Spleen (tissue), 11 donors: ENCODE measurements at regions not wholly inside any gene's neighbourhood (a gene's known extent, or its start where the extent isn't known, plus 50 kb on each side); places are given as distances from the start of the nearest gene placed in this dataset.

Experiments used
- DNase-seq: peaks from one replicate; pipeline ENCODE4 v3.0.0-alpha.2; 2020
- H3K27ac ChIP-seq, 8 donors: fragments of 200-600 bp; sonication (generic) in 7 of 8; 1 replicate in 4 of 8; 2 replicates in 4 of 8; pipeline versions ENCODE4 v1.5.0 to v1.8.0; 2016 to 2021; ENCODE audit warnings: inconsistent platforms in 4 of 8, mild to moderate bottlenecking in 4 of 8, moderate library complexity in 1 of 8
- H3K27me3 ChIP-seq, 7 donors: fragments of 200-600 bp; sonication (generic) in 6 of 7; replicated peaks in 1 of 7; 1 replicate in 4 of 7; 2 replicates in 3 of 7; pipeline versions ENCODE4 v1.5.0 to v1.8.0; 2016 to 2021; ENCODE audit warnings: inconsistent platforms in 3 of 7, mild to moderate bottlenecking in 1 of 7
- H3K36me3 ChIP-seq, 6 donors: fragments of 200-600 bp; sonication (generic) in 5 of 6; 1 replicate in 4 of 6; 2 replicates in 2 of 6; pipeline versions ENCODE4 v1.5.0 to v1.8.0; 2016 to 2021; ENCODE audit warnings: inconsistent platforms in 2 of 6
- H3K4me1 ChIP-seq, 6 donors: fragments of 200-600 bp; sonication (generic) in 5 of 6; 1 replicate in 3 of 6; 2 replicates in 3 of 6; pipeline versions ENCODE4 v1.5.0 to v1.8.0; 2016 to 2021; ENCODE audit warnings: inconsistent platforms in 3 of 6
- H3K4me3 ChIP-seq, 8 donors: fragments of 200-600 bp; sonication (generic) in 7 of 8; 1 replicate in 4 of 8; 2 replicates in 4 of 8; pipeline versions ENCODE4 v1.5.0 to v1.8.0; 2016 to 2021; ENCODE audit warnings: inconsistent platforms in 4 of 8, mild to moderate bottlenecking in 4 of 8, moderate library complexity in 2 of 8
- H3K9me3 ChIP-seq, 8 donors: fragments of 200-600 bp; sonication (generic) in 7 of 8; 1 replicate in 4 of 8; 2 replicates in 4 of 8; pipeline versions ENCODE4 v1.5.0 to v1.8.0; 2016 to 2021; ENCODE audit warnings: inconsistent platforms in 4 of 8
- CTCF ChIP-seq, 11 experiments: fragments of 200-600 bp in 7 of 11; fragments of 450-650 bp in 4 of 11; sonication (generic) in 4 of 11; IDR thresholded peaks in 8 of 11; conservative IDR thresholded peaks in 3 of 11; 1 replicate in 7 of 11; 2 replicates in 4 of 11; pipeline versions ENCODE4 v1.4.0 to v1.8.0; 2016 to 2021; ENCODE audit warnings: antibody characterized with exemption in 11 of 11, inconsistent platforms in 4 of 11, mild to moderate bottlenecking in 1 of 11
- POLR2A ChIP-seq, 3 donors: fragments of 450-650 bp; IDR thresholded peaks; one replicate each; pipeline ENCODE4 v1.5.1; 2017; ENCODE audit warnings: antibody characterized with exemption in 3 of 3, mild to moderate bottlenecking in 1 of 3
- POLR2AphosphoS5 ChIP-seq, 3 donors: sonication (generic); formaldehyde crosslinking; IDR thresholded peaks; one replicate each; pipeline ENCODE4 v1.5.1; 2017; ENCODE audit warnings: antibody characterized with exemption in 3 of 3
- WGBS, 5 donors: extraction: QIAGEN DNeasy Blood & Tissue Kit in 3 of 5; methylation state at CpG; one replicate each; pipeline versions ENCODE4 v1.1.5 to v1.1.7; 2013 to 2018; 5-methylcytosine and 5-hydroxymethylcytosine counted together
- intact Hi-C: fragments of 100-400 bp; cut with DNase I; formaldehyde crosslinking; loops from one replicate; pipeline ENCODE4 v1.15.0; 2023; ENCODE audit warnings: low total_unique reads
- donor health status: healthy with polysubstance abuse.
- donor health status: DM: no; HTN: no; CAD: no; lungs with moderate emphysema.
- donor health status: DM: no; HTN: no; CAD: no.
- donor health status: Bipolar disorder and iron deficiency.
- donor health status: healthy.
- donor health status: DM: no; HTN: no; CAD: no.
- donor health status: DM: yes; HTN: yes; CAD: no.

GRCh38 chr2:34416856-34417255 is 817.8 kb upstream of the FAM98A start:
- 77 to 88% (median 81%) methylated on average over 2 of the region's 2 CpGs for WGBS, 5 donors
- Histone ChIP-seq H3K4me3 (no peak overlapping the region), H3K4me1 (no peaks in the 10 kb centered on the region), H3K27me3 (no peaks in the 10 kb centered on the region), H3K36me3 (no peaks in the 10 kb centered on the region), H3K27ac (no peak overlapping the region), H3K9me3 (peaks cover 0 to 7% (median 0%) of the 10 kb centered on the region in 8 donors)
- DNase-seq: no peak
- intact Hi-C loops: no loop called here
- TF ChIP-seq CTCF (IDR thresholded peaks at IDR 0.05 in 8 of 11, conservative IDR thresholded peaks at IDR 0.05 in 3 of 11) (no peak), POLR2AphosphoS5 (IDR thresholded peaks at IDR 0.05) (no peak)

- TF ChIP-seq POLR2AphosphoS5 (IDR thresholded peaks at IDR 0.05) (no peak), CTCF (IDR thresholded peaks at IDR 0.05 in 8 of 11, conservative IDR thresholded peaks at IDR 0.05 in 3 of 11) (no peak), POLR2A (IDR thresholded peaks at IDR 0.05) (no peak)
- H3K4me1 ChIP-seq: no peaks in the 10 kb centered on the region
- H3K4me3 ChIP-seq: no peak overlapping the region
- 77 to 86% (median 85%) methylated on average over 4 of the region's 4 CpGs for WGBS, 5 donors
- DNase-seq: no peak
- H3K9me3 ChIP-seq: peaks cover 0 to 5% (median 0%) of the 10 kb centered on the region in 8 donors
- H3K27me3 ChIP-seq: no peaks in the 10 kb centered on the region
- no peak overlapping the region for H3K27ac ChIP-seq
- intact Hi-C loops: no loop called here
- H3K36me3 ChIP-seq: no peaks in the 10 kb centered on the region
Observed at GRCh38 chr2:34414856-34415255, 815.8 kb upstream of the FAM98A start.

DNA sequence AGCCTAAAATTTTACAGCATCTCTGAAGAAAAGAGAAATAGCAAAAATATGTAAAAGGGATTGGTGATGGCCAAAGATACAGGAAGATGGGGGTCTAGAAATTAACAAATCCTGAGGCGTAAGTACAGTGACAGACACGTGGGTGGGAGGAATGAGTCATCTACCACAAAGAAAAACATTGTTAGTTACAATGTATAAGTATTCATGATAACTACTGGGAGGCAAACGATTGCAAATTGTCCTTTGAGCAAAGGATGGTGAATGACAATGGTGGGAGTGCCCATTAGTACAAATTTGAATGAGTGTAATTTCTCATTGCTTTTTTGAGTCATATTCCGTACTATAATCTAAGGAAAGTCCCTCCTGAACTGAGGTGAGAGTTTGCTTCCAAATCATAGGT is 809.0 kb upstream of the FAM98A start:
- Histone ChIP-seq H3K4me3 (no peak overlapping the region), H3K9me3 (no peaks in the 10 kb centered on the region), H3K36me3 (no peaks in the 10 kb centered on the region), H3K4me1 (no peaks in the 10 kb centered on the region), H3K27me3 (no peaks in the 10 kb centered on the region), H3K27ac (no peak overlapping the region)
- TF ChIP-seq POLR2A (IDR thresholded peaks at IDR 0.05) (no peak), CTCF (IDR thresholded peaks at IDR 0.05 in 8 of 11, conservative IDR thresholded peaks at IDR 0.05 in 3 of 11) (no peak), POLR2AphosphoS5 (IDR thresholded peaks at IDR 0.05) (no peak)
- intact Hi-C loops: no loop called here
- DNase-seq: no peak
- WGBS, 5 donors: 54 to 73% (median 60%) methylated on average over 4 of the region's 4 CpGs

DNA sequence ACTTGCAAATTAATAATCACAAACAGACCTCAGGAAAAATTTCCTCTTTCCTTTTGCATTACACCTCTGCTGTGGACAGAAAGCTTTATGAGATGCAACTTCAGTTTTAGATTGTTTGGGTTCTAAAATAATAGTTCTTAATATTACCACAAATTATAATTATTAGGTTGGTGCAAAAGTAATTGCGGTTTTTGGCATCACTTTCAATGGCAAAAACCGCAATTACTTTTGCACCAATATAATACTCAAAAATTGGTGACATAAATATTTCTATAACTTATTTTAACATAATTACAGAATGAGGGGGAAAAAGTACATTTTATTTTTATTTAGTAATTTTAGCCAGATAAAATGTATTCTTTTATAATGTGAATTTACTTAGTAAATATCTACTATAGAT is 804.4 kb upstream of the FAM98A start:
- H3K9me3 ChIP-seq: no peaks in the 10 kb centered on the region
- DNase-seq: no peak
- H3K4me3 ChIP-seq: no peak overlapping the region
- no peak overlapping the region for H3K27ac ChIP-seq
- 85 to 95% (median 93%) methylated on average over 2 of the region's 2 CpGs for WGBS, 5 donors
- no peaks in the 10 kb centered on the region for H3K4me1 ChIP-seq
- no peaks in the 10 kb centered on the region for H3K27me3 ChIP-seq
- intact Hi-C loops: no loop called here
- no peaks in the 10 kb centered on the region for H3K36me3 ChIP-seq
- TF ChIP-seq POLR2AphosphoS5 (IDR thresholded peaks at IDR 0.05): no peak

DNA sequence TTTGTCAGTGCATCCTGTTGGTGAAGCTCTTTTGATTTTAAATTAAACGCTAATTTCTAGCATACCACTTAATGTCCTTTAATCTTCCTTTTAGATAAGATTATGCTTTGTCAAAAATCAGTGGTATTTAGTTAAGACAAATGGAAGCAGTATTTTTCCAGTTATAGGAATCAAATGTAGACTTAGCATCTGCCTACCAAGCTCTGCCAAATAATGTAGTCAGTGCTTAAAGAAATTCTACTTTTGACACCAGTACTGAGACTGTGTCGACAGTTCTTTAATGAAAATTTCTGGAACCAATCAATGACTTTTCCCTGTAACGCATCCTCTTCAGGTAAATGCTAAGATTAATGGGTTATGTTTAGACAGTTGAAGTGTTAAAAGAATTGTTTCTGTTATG is 803.3 kb upstream of the FAM98A start:
- TF ChIP-seq POLR2AphosphoS5 (IDR thresholded peaks at IDR 0.05): no peak
- no peak for TF ChIP-seq CTCF (IDR thresholded peaks at IDR 0.05 in 8 of 11, conservative IDR thresholded peaks at IDR 0.05 in 3 of 11)
- no peak for TF ChIP-seq POLR2A (IDR thresholded peaks at IDR 0.05)
- Histone ChIP-seq H3K36me3 (no peaks in the 10 kb centered on the region), H3K27ac (no peak overlapping the region), H3K4me3 (no peak overlapping the region), H3K9me3 (no peaks in the 10 kb centered on the region), H3K27me3 (no peaks in the 10 kb centered on the region), H3K4me1 (no peaks in the 10 kb centered on the region)
- intact Hi-C loops: no loop called here
- no peak for DNase-seq
- WGBS, 5 donors: 89 to 95% (median 91%) methylated on average over 3 of the region's 3 CpGs
